Thoracic aorta (tissue), 2 donors: ENCODE measurements at regions not wholly inside any gene's neighbourhood (a gene's known extent, or its start where the extent isn't known, plus 50 kb on each side); places are given as distances from the start of the nearest gene placed in this dataset.

ENCODE experiments used
- ATAC-seq: fragments of 150-250 bp; one replicate; pipeline ENCODE4 v1.8.0; 2017; ENCODE audit warnings: low read depth; ENCODE audit not compliant: insufficient number of reproducible peaks, low FRiP score
- DNase-seq: peaks from one replicate; pipeline ENCODE4 v3.0.0-alpha.2; 2020; ENCODE audit warnings: low spot score
- H3K27ac ChIP-seq, 2 donors: fragments of 200-600 bp; sonication (generic); 1 replicate in 1 of 2; 2 replicates in 1 of 2; pipeline ENCODE4 v1.5.1; 2016; ENCODE audit warnings: mild to moderate bottlenecking in 2 of 2, moderate library complexity in 2 of 2
- H3K27me3 ChIP-seq: fragments of 200-600 bp; sonication (generic); replicated peaks from 2 replicates; pipeline ENCODE4 v1.6.0; 2016; ENCODE audit warnings: mild to moderate bottlenecking; ENCODE audit not compliant: insufficient read depth
- H3K36me3 ChIP-seq: fragments of 200-600 bp; sonication (generic); one replicate; pipeline ENCODE4 v1.5.1; 2016
- H3K4me1 ChIP-seq, 2 donors: fragments of 200-600 bp; sonication (generic); 1 replicate in 1 of 2; 2 replicates in 1 of 2; pipeline versions ENCODE4 v1.5.1 to v1.6.0; 2016; ENCODE audit warnings: low read depth in 2 of 2, mild to moderate bottlenecking in 1 of 2; ENCODE audit not compliant: control insufficient read depth in 1 of 2
- H3K4me3 ChIP-seq: fragments of 200-600 bp; sonication (generic); 2 replicates; pipeline ENCODE4 v1.5.1; 2016; ENCODE audit warnings: mild to moderate bottlenecking
- H3K9me3 ChIP-seq: fragments of 200-600 bp; sonication (generic); 2 replicates; pipeline ENCODE4 v1.5.1; 2016
- TF ChIP-seq, protein P1 (sequence below): fragments of 200-600 bp; sonication (generic); IDR thresholded peaks from one replicate; pipeline ENCODE4 v1.5.1; 2019; ENCODE audit warnings: antibody characterized with exemption

DNA sequence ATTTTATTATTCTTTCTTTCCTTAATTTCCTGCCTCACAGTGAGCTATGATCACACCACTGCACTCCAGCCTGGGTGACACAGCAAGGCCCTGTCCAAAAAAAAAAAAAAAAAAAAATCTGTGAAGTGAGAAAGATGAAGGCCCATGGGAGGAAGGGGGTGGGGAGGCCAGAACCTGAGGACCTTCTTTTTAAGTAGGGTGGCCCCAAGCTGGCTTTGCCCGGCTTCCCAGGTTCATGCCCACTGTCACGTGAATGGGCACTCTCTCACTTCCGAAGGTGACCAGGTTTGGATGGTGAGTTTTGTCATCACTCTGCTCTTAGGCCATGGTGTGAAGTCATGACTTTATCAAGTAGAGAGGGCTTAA is 82.3 kb downstream of the TNFAIP2 start:
- no peak for ATAC-seq
- TF ChIP-seq, protein P1, sequence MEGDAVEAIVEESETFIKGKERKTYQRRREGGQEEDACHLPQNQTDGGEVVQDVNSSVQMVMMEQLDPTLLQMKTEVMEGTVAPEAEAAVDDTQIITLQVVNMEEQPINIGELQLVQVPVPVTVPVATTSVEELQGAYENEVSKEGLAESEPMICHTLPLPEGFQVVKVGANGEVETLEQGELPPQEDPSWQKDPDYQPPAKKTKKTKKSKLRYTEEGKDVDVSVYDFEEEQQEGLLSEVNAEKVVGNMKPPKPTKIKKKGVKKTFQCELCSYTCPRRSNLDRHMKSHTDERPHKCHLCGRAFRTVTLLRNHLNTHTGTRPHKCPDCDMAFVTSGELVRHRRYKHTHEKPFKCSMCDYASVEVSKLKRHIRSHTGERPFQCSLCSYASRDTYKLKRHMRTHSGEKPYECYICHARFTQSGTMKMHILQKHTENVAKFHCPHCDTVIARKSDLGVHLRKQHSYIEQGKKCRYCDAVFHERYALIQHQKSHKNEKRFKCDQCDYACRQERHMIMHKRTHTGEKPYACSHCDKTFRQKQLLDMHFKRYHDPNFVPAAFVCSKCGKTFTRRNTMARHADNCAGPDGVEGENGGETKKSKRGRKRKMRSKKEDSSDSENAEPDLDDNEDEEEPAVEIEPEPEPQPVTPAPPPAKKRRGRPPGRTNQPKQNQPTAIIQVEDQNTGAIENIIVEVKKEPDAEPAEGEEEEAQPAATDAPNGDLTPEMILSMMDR = no peak
- Histone ChIP-seq H3K9me3 (peaks cover 3% of the 10 kb centered on the region), H3K36me3 (no peaks in the 10 kb centered on the region), H3K27me3 (no peaks in the 10 kb centered on the region), H3K4me1 (no peaks in the 10 kb centered on the region), H3K4me3 (no peak overlapping the region), H3K27ac (no peak overlapping the region)
- DNase-seq = no peak

- Histone ChIP-seq H3K27me3 (no peaks in the 10 kb centered on the region), H3K9me3 (peaks cover 3% of the 10 kb centered on the region), H3K4me1 (no peaks in the 10 kb centered on the region), H3K36me3 (no peaks in the 10 kb centered on the region), H3K27ac (peak overlapping the region in 1 of 2 donors; percentile 11), H3K4me3 (peak overlapping the region; percentile 77)
- no peak for ATAC-seq
- no peak for DNase-seq
- TF ChIP-seq, protein P1 = no peak
Measured at GRCh38 chr14:103206023-103206481, 82.8 kb downstream of the TNFAIP2 start.

- peaks cover 3% of the 10 kb centered on the region for H3K9me3 ChIP-seq
- TF ChIP-seq, protein P1 = no peak
- H3K27ac ChIP-seq = peak overlapping the region; percentile 12 to 40
- no peaks in the 10 kb centered on the region for H3K36me3 ChIP-seq
- no peaks in the 10 kb centered on the region for H3K4me1 ChIP-seq
- DNase-seq (peak; percentile 26), ATAC-seq (peak; percentile 57)
- H3K27me3 ChIP-seq = no peaks in the 10 kb centered on the region
- H3K4me3 ChIP-seq = peak overlapping the region; percentile 77
Measured at GRCh38 chr14:103206836-103207387, 83.7 kb downstream of the TNFAIP2 start.

GRCh38 chr14:103207388-103208072 is 84.3 kb downstream of the TNFAIP2 start:
- TF ChIP-seq, protein P1 = no peak
- DNase-seq = no peak
- no peak for ATAC-seq

DNA sequence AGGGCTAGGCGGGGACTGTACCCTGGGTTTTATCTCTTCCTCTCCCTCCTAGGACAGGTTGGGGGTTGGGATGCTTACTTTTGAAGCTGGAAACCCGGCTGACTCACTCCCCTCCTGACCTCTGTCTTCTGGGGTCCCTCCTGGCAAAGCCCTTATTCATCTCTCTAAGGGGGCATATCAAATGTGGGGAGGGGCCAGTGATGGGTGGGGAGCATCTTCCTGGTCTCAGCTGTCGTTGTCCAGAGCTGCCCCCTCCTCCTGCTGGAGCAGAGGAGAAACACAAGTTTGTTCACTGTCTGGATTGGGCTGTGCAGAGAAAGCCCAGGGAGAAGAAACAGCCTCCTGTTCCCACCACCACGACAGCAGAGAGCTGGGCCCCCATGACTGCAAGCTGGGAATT is 85.8 kb downstream of the TNFAIP2 start:
- no peaks in the 10 kb centered on the region for H3K4me1 ChIP-seq
- no peak for ATAC-seq
- H3K27me3 ChIP-seq = no peaks in the 10 kb centered on the region
- no peaks in the 10 kb centered on the region for H3K36me3 ChIP-seq
- peaks cover 3% of the 10 kb centered on the region for H3K9me3 ChIP-seq
- no peak overlapping the region for H3K27ac ChIP-seq
- TF ChIP-seq, protein P1 = no peak
- H3K4me3 ChIP-seq = no peak overlapping the region
- no peak for DNase-seq

More at GRCh38 chr14:103207388-103208072, 84.3 kb downstream of the TNFAIP2 start:
- no peaks in the 10 kb centered on the region for H3K4me1 ChIP-seq
- peaks cover 3% of the 10 kb centered on the region for H3K9me3 ChIP-seq
- H3K4me3 ChIP-seq = peak overlapping the region; percentile 77
- H3K27ac ChIP-seq = peak overlapping the region; percentile 12 to 40
- H3K36me3 ChIP-seq = no peaks in the 10 kb centered on the region
- no peaks in the 10 kb centered on the region for H3K27me3 ChIP-seq
